ENCODE measurements at regions not wholly inside any gene's neighbourhood (a gene's known extent, or its start where the extent isn't known, plus 50 kb on each side); places are given as distances from the start of the nearest gene placed in this dataset.

- ATAC-seq (no peak), DNase-seq (no peak)
These were observed 431.9 kb upstream of the AZI2 start for GRCh38 chr3:28780480-28780879.

GRCh38 chr3:28781053-28781452 is 432.4 kb upstream of the AZI2 start:
- DNase-seq = no peak
- intact Hi-C loops (cut with DNase I, micrococcal nuclease) = no loop called here
- no peak for ATAC-seq

More at GRCh38 chr3:28780480-28780879, 431.9 kb upstream of the AZI2 start:
- intact Hi-C loops (cut with DNase I, micrococcal nuclease) = no loop called here

- intact Hi-C loops (cut with DNase I, micrococcal nuclease) = no loop called here
- ATAC-seq = no peak
- no peak for DNase-seq
These were observed 437.8 kb upstream of the AZI2 start for GRCh38 chr3:28786446-28786845.

- ATAC-seq (no peak), DNase-seq (no peak)
- intact Hi-C loops (cut with DNase I, micrococcal nuclease) = no loop called here
These were observed 439.9 kb upstream of the AZI2 start for GRCh38 chr3:28788571-28788970.

- ATAC-seq (no peak), DNase-seq (no peak)
- intact Hi-C loops (cut with DNase I, micrococcal nuclease) = no loop called here
These were observed 443.2 kb upstream of the AZI2 start for GRCh38 chr3:28791713-28792255.

- DNase-seq (no peak), ATAC-seq (no peak)
- intact Hi-C loops (cut with DNase I, micrococcal nuclease) = no loop called here
These were observed 444.0 kb upstream of the AZI2 start for GRCh38 chr3:28792604-28793003.

- ATAC-seq (no peak), DNase-seq (no peak)
- intact Hi-C loops (cut with DNase I, micrococcal nuclease) = no loop called here
These were observed 450.5 kb upstream of the AZI2 start for GRCh38 chr3:28799084-28799483.

GRCh38 chr3:28800203-28800602 is 451.6 kb upstream of the AZI2 start:
- DNase-seq = no peak
- intact Hi-C loops (cut with DNase I, micrococcal nuclease) = no loop called here
- ATAC-seq = no peak

GRCh38 chr3:28808068-28808467 is 459.4 kb upstream of the AZI2 start:
- no peak for ATAC-seq
- intact Hi-C loops (cut with DNase I, micrococcal nuclease) = no loop called here
- DNase-seq = no peak

- DNase-seq (no peak), ATAC-seq (no peak)
- intact Hi-C loops (cut with DNase I, micrococcal nuclease) = no loop called here
These were observed 464.9 kb upstream of the RBMS3 start for GRCh38 chr3:28816017-28816416.

- ATAC-seq (no peak), DNase-seq (no peak)
- intact Hi-C loops (cut with DNase I, micrococcal nuclease) = no loop called here
These were observed 456.6 kb upstream of the RBMS3 start for GRCh38 chr3:28824316-28824715.

GRCh38 chr3:28826840-28827239 is 454.0 kb upstream of the RBMS3 start:
- no peak for DNase-seq
- intact Hi-C loops (cut with DNase I, micrococcal nuclease) = no loop called here
- ATAC-seq = no peak

- ATAC-seq (no peak), DNase-seq (no peak)
- intact Hi-C loops (cut with DNase I, micrococcal nuclease) = no loop called here
These were observed 445.6 kb upstream of the RBMS3 start for GRCh38 chr3:28835249-28835648.

- intact Hi-C loops (cut with DNase I, micrococcal nuclease) = no loop called here
- no peak for DNase-seq
- no peak for ATAC-seq
These were observed 445.1 kb upstream of the RBMS3 start for GRCh38 chr3:28835751-28836150.

GRCh38 chr3:28836199-28836598 is 444.7 kb upstream of the RBMS3 start:
- ATAC-seq (no peak), DNase-seq (no peak)
- intact Hi-C loops (cut with DNase I, micrococcal nuclease) = no loop called here

GRCh38 chr3:28840976-28841376 is 439.9 kb upstream of the RBMS3 start:
- intact Hi-C loops (cut with DNase I, micrococcal nuclease) = no loop called here
- ATAC-seq = no peak

GRCh38 chr3:28841441-28841840 is 439.4 kb upstream of the RBMS3 start:
- intact Hi-C loops (cut with DNase I, micrococcal nuclease) = no loop called here
- DNase-seq = no peak
- ATAC-seq = no peak

More at GRCh38 chr3:28840976-28841376, 439.9 kb upstream of the RBMS3 start:
- no peak for DNase-seq

- no peak for ATAC-seq
- intact Hi-C loops (cut with DNase I, micrococcal nuclease) = no loop called here
- DNase-seq = no peak
These were observed 436.4 kb upstream of the RBMS3 start for GRCh38 chr3:28844298-28845005.

GRCh38 chr3:28845006-28845324 is 435.9 kb upstream of the RBMS3 start:
- ATAC-seq (no peak), DNase-seq (no peak)
- intact Hi-C loops (cut with DNase I, micrococcal nuclease) = no loop called here

- ATAC-seq (no peak), DNase-seq (no peak)
- intact Hi-C loops (cut with DNase I, micrococcal nuclease) = no loop called here
These were observed 433.8 kb upstream of the RBMS3 start for GRCh38 chr3:28846971-28847478.

- intact Hi-C loops (cut with DNase I, micrococcal nuclease) = no loop called here
- DNase-seq = no peak
- no peak for ATAC-seq
These were observed 433.1 kb upstream of the RBMS3 start for GRCh38 chr3:28847736-28848135.
